ENCODE measurements at regions not wholly inside any gene's neighbourhood (a gene's known extent, or its start where the extent isn't known, plus 50 kb on each side); places are given as distances from the start of the nearest gene placed in this dataset.

DNA sequence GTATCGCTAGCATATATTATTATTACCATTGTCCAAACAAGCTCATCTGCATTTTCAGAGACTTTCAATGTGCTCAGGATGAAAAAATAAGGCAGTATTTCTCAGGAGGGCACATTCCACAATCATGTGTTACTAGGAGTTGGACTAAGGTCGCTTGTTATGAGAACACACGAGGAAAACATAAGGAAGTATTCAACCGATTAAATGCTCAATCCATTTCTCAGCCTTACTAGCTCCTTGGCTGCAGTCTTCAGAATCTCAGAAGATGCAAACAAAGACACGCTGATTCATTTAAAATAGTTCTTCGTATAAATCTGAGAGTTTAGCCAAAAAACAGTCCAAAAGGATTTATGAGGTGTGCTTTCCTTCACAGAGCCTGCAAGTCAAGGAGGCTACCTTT is 82.0 kb upstream of the JAK1 start:
- TF ChIP-seq, protein P1, sequence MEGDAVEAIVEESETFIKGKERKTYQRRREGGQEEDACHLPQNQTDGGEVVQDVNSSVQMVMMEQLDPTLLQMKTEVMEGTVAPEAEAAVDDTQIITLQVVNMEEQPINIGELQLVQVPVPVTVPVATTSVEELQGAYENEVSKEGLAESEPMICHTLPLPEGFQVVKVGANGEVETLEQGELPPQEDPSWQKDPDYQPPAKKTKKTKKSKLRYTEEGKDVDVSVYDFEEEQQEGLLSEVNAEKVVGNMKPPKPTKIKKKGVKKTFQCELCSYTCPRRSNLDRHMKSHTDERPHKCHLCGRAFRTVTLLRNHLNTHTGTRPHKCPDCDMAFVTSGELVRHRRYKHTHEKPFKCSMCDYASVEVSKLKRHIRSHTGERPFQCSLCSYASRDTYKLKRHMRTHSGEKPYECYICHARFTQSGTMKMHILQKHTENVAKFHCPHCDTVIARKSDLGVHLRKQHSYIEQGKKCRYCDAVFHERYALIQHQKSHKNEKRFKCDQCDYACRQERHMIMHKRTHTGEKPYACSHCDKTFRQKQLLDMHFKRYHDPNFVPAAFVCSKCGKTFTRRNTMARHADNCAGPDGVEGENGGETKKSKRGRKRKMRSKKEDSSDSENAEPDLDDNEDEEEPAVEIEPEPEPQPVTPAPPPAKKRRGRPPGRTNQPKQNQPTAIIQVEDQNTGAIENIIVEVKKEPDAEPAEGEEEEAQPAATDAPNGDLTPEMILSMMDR (IDR thresholded peaks at IDR 0.05; ENCODE audit: insufficient read depth, low read length): no peak
- TF ChIP-seq POLR2AphosphoS5 (IDR thresholded peaks at IDR 0.05; ENCODE audit: low read depth) (no peak), SPI1 (IDR thresholded peaks at IDR 0.05; ENCODE audit: borderline replicate concordance, low read depth) (no peak), GABPA (IDR thresholded peaks at IDR 0.05; ENCODE audit: low read depth) (no peak)
- TF ChIP-seq, protein P2, sequence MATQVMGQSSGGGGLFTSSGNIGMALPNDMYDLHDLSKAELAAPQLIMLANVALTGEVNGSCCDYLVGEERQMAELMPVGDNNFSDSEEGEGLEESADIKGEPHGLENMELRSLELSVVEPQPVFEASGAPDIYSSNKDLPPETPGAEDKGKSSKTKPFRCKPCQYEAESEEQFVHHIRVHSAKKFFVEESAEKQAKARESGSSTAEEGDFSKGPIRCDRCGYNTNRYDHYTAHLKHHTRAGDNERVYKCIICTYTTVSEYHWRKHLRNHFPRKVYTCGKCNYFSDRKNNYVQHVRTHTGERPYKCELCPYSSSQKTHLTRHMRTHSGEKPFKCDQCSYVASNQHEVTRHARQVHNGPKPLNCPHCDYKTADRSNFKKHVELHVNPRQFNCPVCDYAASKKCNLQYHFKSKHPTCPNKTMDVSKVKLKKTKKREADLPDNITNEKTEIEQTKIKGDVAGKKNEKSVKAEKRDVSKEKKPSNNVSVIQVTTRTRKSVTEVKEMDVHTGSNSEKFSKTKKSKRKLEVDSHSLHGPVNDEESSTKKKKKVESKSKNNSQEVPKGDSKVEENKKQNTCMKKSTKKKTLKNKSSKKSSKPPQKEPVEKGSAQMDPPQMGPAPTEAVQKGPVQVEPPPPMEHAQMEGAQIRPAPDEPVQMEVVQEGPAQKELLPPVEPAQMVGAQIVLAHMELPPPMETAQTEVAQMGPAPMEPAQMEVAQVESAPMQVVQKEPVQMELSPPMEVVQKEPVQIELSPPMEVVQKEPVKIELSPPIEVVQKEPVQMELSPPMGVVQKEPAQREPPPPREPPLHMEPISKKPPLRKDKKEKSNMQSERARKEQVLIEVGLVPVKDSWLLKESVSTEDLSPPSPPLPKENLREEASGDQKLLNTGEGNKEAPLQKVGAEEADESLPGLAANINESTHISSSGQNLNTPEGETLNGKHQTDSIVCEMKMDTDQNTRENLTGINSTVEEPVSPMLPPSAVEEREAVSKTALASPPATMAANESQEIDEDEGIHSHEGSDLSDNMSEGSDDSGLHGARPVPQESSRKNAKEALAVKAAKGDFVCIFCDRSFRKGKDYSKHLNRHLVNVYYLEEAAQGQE (IDR thresholded peaks at IDR 0.05; ENCODE audit: insufficient replicate concordance, low read depth): no peak

Data from HL-60 (cell line).